ENCODE measurements at regions not wholly inside any gene's neighbourhood (a gene's known extent, or its start where the extent isn't known, plus 50 kb on each side); places are given as distances from the start of the nearest gene placed in this dataset.

DNA sequence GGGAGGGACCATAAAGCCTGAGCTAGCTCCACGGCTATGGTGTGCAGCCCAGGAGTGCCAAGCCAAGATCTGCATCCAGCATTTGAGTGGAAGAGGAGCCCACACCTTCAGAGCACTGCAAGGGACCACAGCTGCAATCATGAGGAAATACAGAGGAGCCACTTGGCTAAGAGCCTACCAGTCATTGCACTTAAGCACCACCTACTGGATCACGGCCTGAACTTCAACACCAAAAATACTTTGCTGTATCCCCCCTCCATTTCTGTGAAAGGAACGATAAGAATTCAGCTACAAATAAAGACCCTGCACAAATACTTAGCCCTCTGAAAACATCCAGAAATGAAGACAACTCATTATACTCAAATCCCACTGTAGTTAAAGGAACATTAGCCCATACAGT lies 545.3 kb downstream of the TSN start:
- TF ChIP-seq EZH2 (IDR thresholded peaks at IDR 0.05; ENCODE audit: insufficient read depth, low read length) (no peak), CTCF (IDR thresholded peaks at IDR 0.05; ENCODE audit: insufficient read depth, low read depth, low read length) (no peak)
